Medulla oblongata (tissue), 1 donor: ENCODE measurements at regions not wholly inside any gene's neighbourhood (a gene's known extent, or its start where the extent isn't known, plus 50 kb on each side); places are given as distances from the start of the nearest gene placed in this dataset.
A peak's percentile ranks its signal among the peaks of the same experiment; 100 is the strongest.
"Not testable (repeated sequence)": the region's sequence is repeated elsewhere in the genome, so short reads cannot be mapped to it uniquely, and the experiment has no call there.

ENCODE experiments used
- DNase-seq: peaks from one replicate; pipeline ENCODE4 v3.0.0-alpha.2; 2015; ENCODE audit errors: extremely low spot score

DNA sequence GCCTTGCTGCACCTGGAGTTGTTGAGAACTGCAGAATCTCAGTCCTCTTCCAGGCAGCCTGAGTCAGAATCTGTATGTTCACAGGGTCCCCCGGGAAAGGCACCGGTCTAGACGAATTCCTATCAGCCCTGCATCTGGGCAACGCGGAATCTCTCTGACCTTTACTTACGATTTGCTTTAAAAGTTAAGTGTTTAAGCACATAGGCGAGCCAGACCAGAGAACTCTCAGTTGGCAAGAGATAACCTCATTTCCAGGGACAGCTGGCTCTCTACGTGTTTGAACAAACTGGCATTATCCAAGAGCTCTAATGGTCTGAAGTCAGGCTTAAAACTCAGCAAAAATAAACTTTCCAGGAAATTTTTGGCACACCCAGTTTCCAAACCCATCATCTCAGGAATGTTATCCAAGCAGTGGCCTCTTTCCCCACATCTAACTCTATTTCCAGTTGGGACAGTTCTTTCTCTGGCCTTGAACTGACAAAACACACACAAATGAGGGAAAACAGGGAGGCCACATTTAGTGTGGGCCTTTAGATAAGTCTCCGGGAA, 53.4 kb downstream of the HES1 start:
- DNase-seq: no peak

DNA sequence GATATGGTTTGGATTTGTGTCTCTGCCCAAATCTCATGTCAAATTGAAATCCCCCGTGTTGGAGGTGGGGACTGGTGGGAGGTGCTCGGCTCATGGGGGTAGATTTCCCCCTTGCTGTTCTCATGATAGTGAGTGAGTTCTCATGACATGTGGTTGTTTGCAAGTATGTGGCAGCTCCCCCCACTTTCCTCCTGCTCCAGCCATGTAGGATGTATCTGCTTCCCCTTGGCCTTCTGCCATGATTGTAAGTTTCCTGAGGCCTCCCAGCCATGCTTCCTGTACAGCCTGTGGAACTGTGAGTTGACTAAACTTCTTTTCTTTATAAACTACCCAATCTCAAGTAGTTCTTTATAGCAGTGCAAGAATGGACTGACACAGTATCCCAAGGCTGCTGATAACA, 55.9 kb downstream of the HES1 start:
- DNase-seq: not testable (repeated sequence)

GRCh38 chr3:194194051-194194756, 58.3 kb downstream of the HES1 start:
- no peak for DNase-seq

GRCh38 chr3:194194757-194195085, 58.8 kb downstream of the HES1 start:
- DNase-seq: no peak

DNA sequence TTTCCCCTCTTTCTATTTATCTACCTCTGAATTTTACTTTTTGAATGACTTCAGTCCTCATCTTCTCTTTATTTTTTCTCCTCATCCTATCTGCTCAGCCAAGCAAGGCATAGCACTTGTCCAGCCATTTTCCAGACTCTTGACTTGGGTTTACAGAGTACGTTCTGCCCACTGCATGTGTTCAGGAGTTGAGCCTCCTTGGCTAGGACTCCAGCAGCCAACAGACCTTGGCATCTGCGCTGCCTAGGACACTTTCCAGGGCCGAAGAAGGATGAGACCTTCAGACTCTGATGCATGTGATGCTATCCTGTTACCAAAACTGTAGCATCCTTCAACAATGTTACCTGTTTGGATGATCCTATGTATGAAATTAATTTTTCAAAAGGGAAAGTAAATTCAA, 59.7 kb downstream of the HES1 start:
- DNase-seq: no peak

GRCh38 chr3:194196876-194197275, 60.9 kb downstream of the HES1 start:
- DNase-seq: no peak

GRCh38 chr3:194197396-194197960, 61.5 kb downstream of the HES1 start:
- DNase-seq: no peak

DNA sequence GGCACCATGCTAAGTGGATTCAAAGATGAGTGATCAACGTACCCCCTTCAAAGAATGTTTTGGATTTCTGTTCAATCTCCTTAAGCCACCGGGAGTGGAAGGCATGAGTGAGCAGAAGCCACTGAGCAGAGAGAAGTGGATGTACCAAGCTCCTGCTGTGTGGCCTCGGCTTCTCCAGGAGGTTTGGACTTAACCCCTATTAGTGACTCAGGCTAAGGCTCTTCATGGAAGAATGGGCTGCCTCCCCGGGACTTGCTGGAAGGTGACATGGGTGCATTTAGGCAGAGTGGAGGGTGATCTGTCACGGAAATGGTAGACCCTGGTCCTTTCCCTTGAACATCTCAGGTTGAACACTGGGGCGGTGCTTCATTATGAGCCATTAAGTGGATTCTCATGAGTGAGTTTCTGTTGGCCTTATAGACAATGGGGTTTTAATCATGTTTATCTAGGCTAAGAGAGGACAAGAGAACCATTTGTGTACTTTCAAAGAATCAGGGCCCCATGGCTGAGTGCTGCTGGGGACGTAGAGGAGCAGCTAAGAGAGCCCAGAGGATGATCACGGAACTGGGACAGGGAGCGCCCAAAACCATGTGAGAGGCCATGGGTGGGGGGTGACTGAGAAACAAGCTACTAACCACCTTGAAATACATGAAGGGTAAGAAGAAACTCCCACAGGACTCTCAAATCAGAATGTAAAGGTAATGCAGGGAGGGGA, 62.2 kb downstream of the HES1 start:
- DNase-seq: no peak

GRCh38 chr3:194198938-194199337, 63.0 kb downstream of the HES1 start:
- DNase-seq: no peak

GRCh38 chr3:194200422-194201081, 64.6 kb downstream of the HES1 start:
- DNase-seq: no peak

DNA sequence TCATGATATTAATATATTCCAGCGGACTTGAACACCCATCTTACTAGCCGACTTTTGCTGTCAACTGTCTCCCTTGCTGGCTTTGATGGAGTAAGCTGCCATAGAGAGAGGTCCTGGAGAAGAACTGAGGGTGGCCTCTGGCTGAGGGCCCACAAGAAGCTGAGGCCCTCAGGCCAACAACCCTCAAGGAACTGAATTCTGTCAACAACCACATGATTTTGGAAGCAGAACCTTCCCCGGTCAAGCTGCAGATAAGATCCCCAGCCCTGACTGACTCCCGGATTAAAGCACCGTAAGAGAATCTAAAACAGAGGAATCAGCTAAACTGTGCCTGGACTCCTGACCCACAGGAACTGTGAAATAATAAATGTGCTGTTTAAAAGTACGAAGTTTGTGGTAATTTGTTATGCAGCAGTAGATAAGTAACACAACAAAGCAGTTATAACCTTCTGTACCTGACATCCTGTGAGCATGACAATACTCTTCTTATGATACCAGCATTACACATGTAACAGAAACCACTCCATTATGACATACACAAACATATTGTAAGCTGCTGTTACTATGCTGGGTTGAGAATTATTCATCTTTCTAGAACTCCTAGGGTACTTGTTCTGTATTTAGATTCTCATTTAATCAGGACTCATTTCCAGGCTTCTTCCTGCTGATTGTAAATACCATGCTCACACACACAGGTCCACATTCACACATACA, 66.2 kb downstream of the HES1 start:
- no peak for DNase-seq

DNA sequence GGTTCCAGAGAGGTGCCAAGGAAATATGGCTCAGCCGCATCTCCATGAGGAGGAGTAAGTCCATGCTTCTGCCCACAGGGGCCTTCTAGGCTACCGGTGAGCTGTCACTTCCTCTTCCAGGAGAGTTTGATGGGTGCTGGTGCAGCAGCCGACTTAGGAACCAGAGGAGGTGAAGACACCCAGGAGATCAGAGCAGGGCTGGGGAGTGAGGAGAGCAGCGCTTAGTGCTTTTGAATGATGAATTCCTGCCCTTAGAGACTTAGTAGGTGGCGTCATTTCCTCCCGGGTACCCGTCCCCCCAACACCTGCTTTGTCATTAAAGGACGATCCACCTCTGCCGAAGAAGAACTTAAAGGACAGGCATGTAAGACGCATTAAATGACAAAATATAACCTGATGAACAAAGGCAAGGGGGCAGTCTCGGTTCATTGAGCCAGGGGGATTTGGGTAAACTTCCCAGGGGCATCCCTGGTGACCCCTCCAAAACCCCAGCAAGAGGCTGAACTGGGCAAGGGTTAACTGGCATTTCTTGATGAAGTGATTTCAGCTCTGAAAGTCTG, 67.6 kb downstream of the HES1 start:
- no peak for DNase-seq

DNA sequence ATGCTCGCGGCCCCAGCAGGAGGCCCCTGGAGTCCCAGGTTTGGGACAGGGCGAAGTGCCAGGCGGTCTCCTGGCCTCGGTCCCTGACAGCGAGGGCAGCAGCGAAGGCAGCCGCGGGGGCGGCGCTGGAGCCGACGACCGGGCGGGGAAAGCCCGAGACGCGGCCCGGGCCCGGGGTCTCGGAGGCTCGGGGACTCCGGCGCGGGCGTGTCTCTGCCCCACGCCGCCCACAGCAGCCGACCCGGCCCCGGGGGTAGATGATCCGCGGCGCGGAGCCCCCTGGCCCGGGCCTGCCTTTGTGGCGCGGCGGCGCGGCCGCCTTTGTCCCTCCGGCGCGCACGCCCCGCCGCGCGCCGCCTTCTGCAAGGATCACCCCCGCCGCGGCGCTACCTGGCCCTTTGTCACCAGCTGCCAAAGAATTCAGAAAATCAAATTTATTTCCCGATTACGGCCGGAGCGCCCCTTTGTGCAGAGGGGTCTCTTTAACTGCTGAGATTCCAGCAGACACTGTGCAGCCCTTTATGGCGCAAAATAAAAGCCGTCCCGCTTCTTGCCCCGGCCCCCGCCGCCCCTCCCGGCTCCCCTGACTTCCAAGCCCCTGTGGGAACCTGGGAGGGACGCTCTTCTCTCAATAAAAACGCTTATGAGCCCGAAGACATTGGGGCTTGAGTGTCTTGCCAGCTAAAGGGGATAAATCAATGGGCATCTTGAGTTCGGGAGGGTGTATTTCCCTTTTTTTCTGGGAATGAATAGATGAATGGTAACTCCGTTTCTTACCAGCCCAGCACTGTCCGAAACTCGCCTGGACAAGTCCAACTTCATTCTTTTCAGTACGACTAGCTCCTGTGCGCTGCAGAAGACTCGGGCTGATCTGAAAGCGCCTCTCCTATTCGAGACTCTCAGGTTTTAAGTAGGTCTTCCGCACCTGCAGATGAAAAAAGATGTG, 68.4 kb downstream of the HES1 start:
- peak; percentile 9 for DNase-seq

DNA sequence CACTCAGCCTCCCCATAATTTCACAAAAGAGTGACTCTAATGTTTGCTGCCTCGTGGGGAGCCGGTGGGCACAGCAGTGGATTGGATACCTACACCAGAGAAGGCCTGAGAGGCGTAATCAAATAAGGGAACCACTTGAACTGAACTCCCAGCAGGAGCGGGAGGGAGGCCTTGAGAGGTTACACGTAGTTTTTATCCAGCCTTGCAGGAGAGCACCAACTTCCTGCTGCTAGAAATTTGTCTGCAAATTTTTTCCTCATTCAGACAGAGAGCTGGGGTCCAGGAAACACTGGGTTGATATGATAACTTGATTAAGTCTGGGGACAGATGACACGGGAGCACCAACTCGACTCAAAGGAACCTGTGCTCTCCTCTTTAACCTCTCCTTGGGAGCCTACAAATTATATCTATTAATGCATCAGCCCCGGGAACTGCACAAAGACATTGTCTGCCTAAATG, 69.8 kb downstream of the HES1 start:
- peak; percentile 33 for DNase-seq

DNA sequence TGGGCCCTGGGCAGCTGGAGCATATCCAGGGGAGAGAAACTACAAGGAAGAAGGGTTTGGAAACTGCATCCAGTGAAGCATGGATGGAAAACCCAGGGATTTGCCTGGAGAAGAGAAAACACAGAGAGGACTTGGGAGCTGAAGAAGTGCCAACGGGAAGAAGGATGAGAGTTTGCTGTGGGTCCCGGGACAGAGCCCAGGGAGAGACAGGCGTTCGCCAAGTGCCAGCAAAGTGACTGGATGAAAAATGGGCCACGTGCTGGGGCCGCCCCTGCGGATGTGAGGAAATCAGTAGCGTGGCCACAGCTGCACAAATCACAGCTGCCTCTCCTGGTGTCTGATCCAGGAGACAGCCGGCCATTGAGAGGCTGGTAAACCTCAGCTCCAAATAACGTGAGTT, 70.4 kb downstream of the HES1 start:
- DNase-seq: peak; percentile 45

GRCh38 chr3:194208709-194209108, 72.8 kb downstream of the HES1 start:
- DNase-seq: no peak

DNA sequence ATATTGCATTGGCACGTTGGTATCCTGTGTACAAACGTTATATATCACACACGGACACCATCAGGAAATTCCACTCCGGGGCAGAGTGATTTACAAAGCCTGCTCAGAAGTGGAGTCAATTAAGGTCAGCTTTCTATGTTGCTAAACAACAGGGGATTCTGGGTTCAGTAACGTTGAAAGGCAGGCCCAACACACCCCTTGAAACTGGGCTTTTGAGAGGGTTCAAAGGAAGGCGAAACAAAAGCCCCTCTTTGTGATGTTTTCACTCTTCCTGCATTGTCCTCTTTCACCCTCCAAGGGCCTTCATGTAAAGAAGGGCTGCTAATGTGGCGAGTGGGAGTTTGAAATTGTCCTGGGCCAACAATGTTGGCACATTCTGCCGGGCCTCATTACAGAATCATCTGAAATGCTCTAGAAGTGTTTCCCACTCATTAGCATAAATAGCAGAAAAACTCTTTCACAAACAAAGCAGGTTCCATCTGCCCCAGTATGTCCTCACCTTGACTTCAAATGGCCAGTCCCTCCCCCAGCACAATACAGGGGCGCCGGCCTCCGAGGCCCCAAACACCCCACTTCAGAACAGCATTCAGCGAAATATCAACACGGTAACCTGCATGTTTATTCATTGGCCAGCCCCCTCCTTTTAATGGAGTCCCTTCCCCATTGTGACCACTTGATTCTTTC, 76.4 kb downstream of the HES1 start:
- DNase-seq: peak; percentile 12

GRCh38 chr3:194212845-194213331, 76.9 kb downstream of the HES1 start:
- DNase-seq: no peak

DNA sequence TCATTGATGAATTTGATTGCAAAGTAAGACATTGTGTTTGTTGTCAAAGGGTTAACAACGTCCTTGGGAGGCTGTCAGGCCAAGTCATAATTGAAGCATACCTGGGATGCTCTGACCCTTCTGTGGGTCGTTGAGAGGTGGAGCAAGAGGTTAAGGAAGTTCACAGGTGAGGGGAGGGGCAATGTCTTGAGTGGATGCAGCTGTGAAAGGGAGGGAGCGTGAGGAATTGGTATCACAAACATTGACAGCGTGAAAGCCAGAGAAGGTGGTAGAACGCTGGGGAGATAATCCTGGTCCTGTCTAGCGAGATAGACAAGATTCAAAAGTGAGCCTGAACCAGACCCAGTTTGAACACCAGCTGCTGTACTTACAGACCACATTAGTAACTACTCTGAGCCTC, 79.4 kb downstream of the HES1 start:
- no peak for DNase-seq
